OCI-LY7 (cell line): ENCODE measurements at regions not wholly inside any gene's neighbourhood (a gene's known extent, or its start where the extent isn't known, plus 50 kb on each side); places are given as distances from the start of the nearest gene placed in this dataset.

Experiments used
- BruUV-seq: library from RNA; stranded (reverse); fragments of 400-500 nt; replicated peaks from 2 replicates; lab custom pipeline; 2021; lab: Mats Ljungman, UMichigan
- CTCF ChIA-PET: fragments of 300-600 bp; sonication (Branson Sonifier 250); formaldehyde crosslinking; loops from one replicate; lab custom pipeline; 2022; ENCODE audit warnings: antibody characterized with exemption; ENCODE audit not compliant: unreplicated experiment; lab: Charles Lee
- POLR2A ChIA-PET: fragments of 300-600 bp; sonication (Branson Sonifier 250); formaldehyde crosslinking; loops from one replicate; lab custom pipeline; 2022; ENCODE audit warnings: antibody characterized with exemption; lab: Charles Lee
- DNase-seq: peaks from one replicate; pipeline ENCODE4 v3.0.0-alpha.2; 2015; ENCODE audit warnings: low spot score
- H2AFZ ChIP-seq: fragments of 200-600 bp; sonication (generic), shearing (Covaris generic); 2 replicates; pipeline ENCODE4 v1.6.1; 2014; ENCODE audit warnings: mild to moderate bottlenecking, antibody characterized with exemption, low read length, moderate library complexity
- H3K27ac ChIP-seq: fragments of 200-600 bp; sonication (generic); 2 replicates; pipeline ENCODE4 v1.5.1; 2014; ENCODE audit warnings: mixed run types, low read depth, mild to moderate bottlenecking, moderate library complexity, low read length, inconsistent platforms; ENCODE audit not compliant: poor library complexity, severe bottlenecking
- H3K36me3 ChIP-seq: fragments of 200-600 bp; sonication (generic); 2 replicates; pipeline ENCODE4 v1.6.1; 2014; ENCODE audit warnings: mild to moderate bottlenecking, antibody characterized with exemption, low read length, moderate library complexity, mixed read lengths; ENCODE audit not compliant: insufficient read depth
- H3K4me1 ChIP-seq: fragments of 200-600 bp; sonication (generic); 2 replicates; pipeline ENCODE4 v1.5.1; 2014; ENCODE audit warnings: mild to moderate bottlenecking, low read length; ENCODE audit not compliant: insufficient read depth, poor library complexity, severe bottlenecking
- H3K4me2 ChIP-seq: fragments of 200-600 bp; sonication (generic); 2 replicates; pipeline ENCODE4 v1.6.1; 2014; ENCODE audit warnings: mild to moderate bottlenecking, low read length
- H3K4me3 ChIP-seq: fragments of 200-600 bp; sonication (generic); 2 replicates; pipeline ENCODE4 v1.5.1; 2014; ENCODE audit warnings: mild to moderate bottlenecking, low read depth, low read length; ENCODE audit not compliant: poor library complexity, severe bottlenecking
- H3K79me2 ChIP-seq: fragments of 200-600 bp; sonication (generic); 2 replicates; pipeline ENCODE4 v1.6.1; 2016; ENCODE audit warnings: low read depth, mild to moderate bottlenecking, low read length, moderate library complexity, mixed read lengths; ENCODE audit not compliant: insufficient read depth
- H3K9me2 ChIP-seq: fragments of 200-600 bp; sonication (generic); 2 replicates; pipeline ENCODE4 v1.6.1; 2016; ENCODE audit warnings: mild to moderate bottlenecking, low read length, mixed read lengths; ENCODE audit not compliant: insufficient read depth
- H3K9me3 ChIP-seq: fragments of 200-600 bp; sonication (generic); 2 replicates; pipeline ENCODE4 v1.6.1; 2014; ENCODE audit warnings: mild to moderate bottlenecking, mixed run types, low read length, mixed read lengths
- H4K20me1 ChIP-seq: fragments of 200-600 bp; sonication (generic); 2 replicates; pipeline ENCODE4 v1.6.1; 2014; ENCODE audit warnings: mild to moderate bottlenecking, antibody characterized with exemption, low read length, moderate library complexity, mixed read lengths; ENCODE audit not compliant: insufficient read depth
- CTCF ChIP-seq: fragments of 200-600 bp; sonication (generic); conservative IDR thresholded peaks from 2 replicates; pipeline ENCODE4 v1.5.1; 2014; ENCODE audit warnings: mild to moderate bottlenecking, antibody characterized with exemption, low read length, moderate library complexity, mixed read lengths
- EZH2phosphoT487 ChIP-seq: fragments of 200-600 bp; sonication (generic); IDR thresholded peaks from 2 replicates; pipeline ENCODE4 v1.6.1; 2018; ENCODE audit warnings: low read depth, borderline replicate concordance, mild to moderate bottlenecking, mixed run types, antibody characterized with exemption, low read length, moderate library complexity, mixed read lengths
- intact Hi-C: fragments of 100-400 bp; cut with micrococcal nuclease; formaldehyde crosslinking; loops from one replicate; pipeline ENCODE4 v1.10.0; 2022; ENCODE audit not compliant: unreplicated experiment

GRCh38 chr10:6702030-6702429 lies 122.0 kb upstream of the PRKCQ start:
- no peaks in the 10 kb centered on the region for H3K79me2 ChIP-seq
- H3K9me3 ChIP-seq: no peaks in the 10 kb centered on the region
- ChIA-PET POLR2A (interaction anchor here (0.7 to 0.9 kb wide), 2 partner anchors 13 to 18 kb away, joined by 3 read pairs; no protein-coding TSS in a partner anchor), CTCF (interaction anchor here (1.1 kb wide), 1 partner anchor 35 kb away, joined by 3 read pairs; no protein-coding TSS in a partner anchor)
- intact Hi-C loops: no loop called here
- DNase-seq: no peak
- no peak overlapping the region for H3K4me2 ChIP-seq
- H3K27ac ChIP-seq: no peak overlapping the region
- no peaks in the 10 kb centered on the region for H3K9me2 ChIP-seq
- no peaks in the 10 kb centered on the region for H3K4me1 ChIP-seq
- no TSS peak for BruUV-seq
- H4K20me1 ChIP-seq: no peaks in the 10 kb centered on the region
- no peak overlapping the region for H3K4me3 ChIP-seq
- no peak overlapping the region for H2AFZ ChIP-seq
- no peaks in the 10 kb centered on the region for H3K36me3 ChIP-seq
- TF ChIP-seq CTCF: no peak
- no peak for TF ChIP-seq EZH2phosphoT487

GRCh38 chr10:6701289-6701688 lies 121.2 kb upstream of the PRKCQ start:
- H3K4me2 ChIP-seq: no peak overlapping the region
- ChIA-PET CTCF (no interaction called here), POLR2A (interaction anchor here (0.9 kb wide), 1 partner anchor 14 kb away, joined by 3 read pairs; no protein-coding TSS in a partner anchor)
- H4K20me1 ChIP-seq: no peaks in the 10 kb centered on the region
- TF ChIP-seq CTCF: peak; percentile 55
- no peak for TF ChIP-seq EZH2phosphoT487
- no peaks in the 10 kb centered on the region for H3K4me1 ChIP-seq
- intact Hi-C loops: no loop called here
- H3K9me2 ChIP-seq: no peaks in the 10 kb centered on the region
- no peak overlapping the region for H3K27ac ChIP-seq
- no peak for DNase-seq
- no peaks in the 10 kb centered on the region for H3K79me2 ChIP-seq
- no peaks in the 10 kb centered on the region for H3K36me3 ChIP-seq
- no peak overlapping the region for H2AFZ ChIP-seq
- H3K9me3 ChIP-seq: no peaks in the 10 kb centered on the region
- no TSS peak for BruUV-seq
- H3K4me3 ChIP-seq: no peak overlapping the region

- BruUV-seq: no TSS peak
- POLR2A ChIA-PET: interaction anchor here (0.6 kb wide), 2 partner anchors 296 to 1333 kb away, joined by 4 to 5 read pairs; no protein-coding TSS in a partner anchor
- no peak for DNase-seq
Measured at GRCh38 chr10:6700066-6700465, 120.0 kb upstream of the PRKCQ start.

More at GRCh38 chr10:6700066-6700465, 120.0 kb upstream of the PRKCQ start:
- TF ChIP-seq EZH2phosphoT487 (no peak), CTCF (no peak)
- H3K4me3 ChIP-seq: no peak overlapping the region
- H3K9me2 ChIP-seq: no peaks in the 10 kb centered on the region
- H3K36me3 ChIP-seq: no peaks in the 10 kb centered on the region
- no peak overlapping the region for H2AFZ ChIP-seq
- H4K20me1 ChIP-seq: no peaks in the 10 kb centered on the region
- CTCF ChIA-PET: no interaction called here
- intact Hi-C loops: no loop called here
- H3K9me3 ChIP-seq: no peaks in the 10 kb centered on the region
- no peak overlapping the region for H3K27ac ChIP-seq
- H3K4me1 ChIP-seq: no peaks in the 10 kb centered on the region
- no peaks in the 10 kb centered on the region for H3K79me2 ChIP-seq
- no peak overlapping the region for H3K4me2 ChIP-seq
